CMK (cell line): ENCODE measurements at regions not wholly inside any gene's neighbourhood (a gene's known extent, or its start where the extent isn't known, plus 50 kb on each side); places are given as distances from the start of the nearest gene placed in this dataset.

Source experiments
- DNase-seq: peaks from one replicate; pipeline ENCODE4 v3.0.0-alpha.2; 2010; ENCODE audit warnings: low read depth

DNA sequence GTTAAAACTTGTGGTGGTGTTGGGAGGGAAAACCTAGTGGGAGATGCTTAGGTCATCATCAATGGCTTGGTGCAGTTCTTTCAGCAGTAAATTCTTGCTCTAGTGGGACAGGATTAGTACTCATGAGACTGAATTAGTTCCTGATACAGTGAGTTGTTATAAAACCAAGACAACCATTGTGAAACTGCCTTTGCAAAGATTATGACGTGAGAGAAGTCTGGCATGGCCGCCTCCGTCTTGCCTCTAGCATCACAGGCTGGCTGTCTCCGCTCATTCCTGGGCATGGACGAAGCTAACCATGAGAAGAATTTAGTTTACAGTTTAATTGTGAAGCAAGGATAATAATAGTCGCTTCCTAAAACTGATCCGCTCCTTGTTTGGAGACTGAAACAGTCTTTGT is 186.4 kb downstream of the KIF20B start:
- no peak for DNase-seq

GRCh38 chr10:89888321-89889070 is 187.1 kb downstream of the KIF20B start:
- no peak for DNase-seq

GRCh38 chr10:89889606-89890005 is 188.2 kb downstream of the KIF20B start:
- DNase-seq = no peak

DNA sequence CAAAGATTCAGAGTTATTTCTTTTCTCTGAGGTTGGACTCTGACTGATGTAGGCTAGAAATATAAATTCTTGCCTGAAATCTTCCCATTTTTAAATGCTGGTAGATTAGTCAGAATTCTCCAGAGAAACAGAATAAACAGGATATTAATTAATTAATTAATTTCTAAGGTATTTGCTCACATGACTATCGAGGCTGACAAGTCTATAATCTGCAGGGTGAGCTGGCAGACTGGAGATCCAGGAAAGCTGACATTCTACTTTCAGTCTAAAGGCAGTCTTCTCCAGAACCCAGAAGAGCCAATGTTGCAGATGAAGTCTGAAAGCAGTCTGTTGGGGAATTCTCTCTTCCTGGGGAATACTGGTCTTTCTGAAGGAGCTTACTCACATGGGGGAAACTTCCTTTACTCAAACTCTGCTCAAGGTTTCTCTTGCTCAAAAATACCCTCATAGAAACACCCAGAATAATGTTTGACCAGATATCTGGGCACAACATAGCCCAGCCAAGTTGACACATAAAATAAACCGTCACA is 189.7 kb downstream of the KIF20B start:
- no peak for DNase-seq

- no peak for DNase-seq
Measured at GRCh38 chr10:89894051-89894450, 192.7 kb downstream of the KIF20B start.

GRCh38 chr10:89900554-89900953 is 199.2 kb downstream of the KIF20B start:
- DNase-seq = no peak

- no peak for DNase-seq
Measured at GRCh38 chr10:89901895-89902294, 200.5 kb downstream of the KIF20B start.

DNA sequence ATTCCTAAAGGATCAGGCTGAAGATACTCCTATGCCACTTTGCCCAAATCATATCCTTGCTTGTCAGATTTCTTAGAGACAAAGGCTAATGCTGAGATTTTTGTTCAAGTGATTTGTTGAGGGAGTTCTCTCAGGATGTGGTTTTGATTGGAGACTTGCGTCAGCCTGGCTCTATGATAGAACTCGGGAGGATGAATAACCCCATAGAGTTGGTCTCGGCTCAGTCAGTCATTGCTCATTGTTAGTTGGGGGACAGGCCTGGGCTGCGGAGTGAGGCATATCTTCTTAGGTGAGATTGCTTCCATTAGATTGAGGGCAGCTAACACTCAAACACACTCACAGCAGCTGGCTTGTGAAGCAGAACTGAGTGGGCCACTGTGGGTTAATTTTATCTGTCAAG is 203.4 kb downstream of the KIF20B start:
- no peak for DNase-seq

DNA sequence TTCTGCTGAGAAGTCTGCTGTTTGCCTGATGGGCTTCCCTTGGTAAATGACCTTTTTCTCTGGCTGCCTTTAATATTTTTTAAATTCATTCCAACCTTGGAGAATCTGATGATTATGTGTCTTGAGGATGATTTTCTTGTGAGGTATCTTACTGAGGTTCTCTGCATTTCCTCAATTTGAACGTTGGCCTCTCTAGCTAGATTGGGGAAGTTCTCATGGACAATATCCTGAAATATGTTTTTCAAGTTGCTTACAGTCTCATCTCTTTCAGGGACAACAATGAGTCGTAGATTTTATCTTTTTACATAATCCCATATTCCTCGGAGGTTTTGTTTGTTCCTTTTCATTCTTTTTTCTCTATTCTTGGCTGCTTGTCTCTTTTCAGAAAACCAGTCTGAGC is 208.4 kb downstream of the KIF20B start:
- DNase-seq = no peak

DNA sequence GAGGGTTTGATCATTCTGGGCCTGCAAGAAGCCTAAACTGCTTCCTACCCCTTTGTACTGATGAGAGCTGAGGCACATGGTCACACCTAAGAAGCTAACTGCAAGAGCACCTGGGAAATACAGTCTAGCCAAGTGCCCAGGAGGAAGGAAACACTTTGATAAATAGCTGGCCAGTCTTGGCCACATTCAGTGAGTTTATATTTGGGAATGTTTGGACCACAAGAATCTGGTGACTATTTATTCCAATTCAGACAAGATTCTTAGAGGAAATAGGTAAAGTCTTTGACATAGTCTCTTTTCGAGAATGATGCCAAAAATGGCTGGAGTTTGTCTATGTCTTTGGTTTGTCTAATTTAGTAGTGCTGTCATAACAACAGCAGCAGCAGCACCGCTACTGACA is 213.6 kb downstream of the KIF20B start:
- no peak for DNase-seq

DNA sequence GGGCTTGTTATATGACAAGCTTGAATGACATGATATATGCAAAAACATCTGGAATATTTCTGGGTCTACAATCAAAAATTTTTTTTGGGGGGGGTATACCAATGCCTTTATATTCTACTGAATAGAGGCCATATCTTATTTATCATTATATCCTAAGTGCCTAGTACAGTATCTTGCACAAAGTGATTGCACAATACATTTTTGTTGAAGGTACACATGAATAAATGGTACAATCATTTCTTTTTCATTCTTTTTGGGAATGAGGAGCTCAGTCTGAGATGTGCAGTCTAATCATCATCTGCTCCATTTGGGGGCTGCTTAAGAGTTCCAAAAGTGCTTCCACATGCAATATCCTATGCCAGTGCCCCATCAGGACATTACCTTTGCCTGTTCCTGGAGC is 214.6 kb downstream of the KIF20B start:
- DNase-seq = no peak

DNA sequence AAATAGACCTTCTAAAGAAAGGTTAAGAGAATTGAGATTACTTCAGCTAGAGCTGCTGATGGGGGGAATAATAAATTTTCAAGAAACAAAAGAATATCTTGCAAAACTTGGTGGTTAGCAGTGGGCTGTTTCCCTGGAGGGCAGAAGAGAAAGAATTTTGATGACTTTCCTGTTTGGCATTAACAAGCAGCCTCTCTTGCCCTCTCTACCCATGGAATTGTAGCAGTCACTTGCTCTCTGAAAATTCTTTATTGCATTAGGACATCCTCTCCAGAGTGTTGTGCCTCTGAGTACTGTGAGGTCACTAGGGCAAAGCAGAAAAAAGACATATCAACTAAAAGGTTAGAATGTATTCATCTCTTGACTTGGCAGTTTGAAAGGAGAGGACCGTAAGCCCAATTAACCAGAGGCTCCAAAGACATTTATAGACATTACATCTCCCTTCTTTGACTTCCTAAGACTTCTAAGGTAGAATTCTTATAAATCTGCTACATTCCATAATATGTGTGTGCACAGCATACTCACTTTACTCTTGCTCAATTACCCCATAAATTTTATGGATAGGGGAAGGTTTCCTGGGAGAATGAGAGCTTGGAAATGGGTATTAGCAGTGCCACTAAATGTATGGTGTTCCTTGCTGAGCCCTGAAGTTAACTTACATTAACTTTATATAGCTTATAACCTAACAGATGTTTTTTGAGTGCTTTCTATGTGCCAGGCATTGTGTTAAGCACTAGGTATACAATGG is 215.3 kb downstream of the KIF20B start:
- DNase-seq = no peak

DNA sequence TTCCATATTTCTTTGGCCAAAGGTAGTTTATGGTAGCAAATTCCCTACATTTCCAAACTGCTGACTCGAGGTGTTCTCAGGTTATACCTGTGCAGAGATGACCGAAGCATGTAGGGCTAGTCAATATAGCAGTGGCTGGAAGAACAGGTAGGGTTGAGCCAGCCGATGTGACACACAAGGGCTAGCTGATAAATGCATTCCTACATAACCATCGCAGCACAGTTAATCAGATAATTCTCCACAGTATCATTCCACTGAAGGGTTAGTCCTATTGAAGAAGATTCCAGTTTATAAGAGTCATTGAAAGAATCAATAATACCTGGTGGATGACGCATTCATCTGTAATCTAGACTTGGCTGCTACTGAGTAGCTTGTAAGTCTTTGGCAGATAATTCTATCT is 220.0 kb downstream of the KIF20B start:
- DNase-seq = no peak

- DNase-seq = no peak
Measured at GRCh38 chr10:89923661-89924060, 222.3 kb downstream of the KIF20B start.

GRCh38 chr10:89924261-89924660 is 222.9 kb downstream of the KIF20B start:
- no peak for DNase-seq

DNA sequence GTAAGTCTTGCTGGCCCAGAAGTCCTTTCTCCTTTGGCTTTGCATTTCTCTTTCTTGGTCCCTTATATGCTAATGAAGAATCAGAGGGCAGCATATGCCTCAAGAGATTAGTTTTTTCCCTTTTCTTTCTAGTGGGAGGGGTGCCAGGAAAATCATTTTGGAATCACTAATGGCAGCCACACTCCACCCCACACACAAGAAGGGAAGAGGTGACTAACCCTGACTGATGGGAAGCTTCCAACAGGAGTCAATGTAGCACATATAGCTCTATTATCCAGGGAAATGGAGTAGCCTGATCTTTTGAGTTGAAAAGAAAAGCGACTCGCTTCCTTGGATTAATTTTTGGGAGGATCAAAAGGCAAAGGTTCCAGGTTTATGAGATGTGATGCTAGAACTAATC is 225.3 kb downstream of the KIF20B start:
- DNase-seq = no peak

GRCh38 chr10:89929282-89930026 is 228.1 kb downstream of the KIF20B start:
- DNase-seq = no peak

DNA sequence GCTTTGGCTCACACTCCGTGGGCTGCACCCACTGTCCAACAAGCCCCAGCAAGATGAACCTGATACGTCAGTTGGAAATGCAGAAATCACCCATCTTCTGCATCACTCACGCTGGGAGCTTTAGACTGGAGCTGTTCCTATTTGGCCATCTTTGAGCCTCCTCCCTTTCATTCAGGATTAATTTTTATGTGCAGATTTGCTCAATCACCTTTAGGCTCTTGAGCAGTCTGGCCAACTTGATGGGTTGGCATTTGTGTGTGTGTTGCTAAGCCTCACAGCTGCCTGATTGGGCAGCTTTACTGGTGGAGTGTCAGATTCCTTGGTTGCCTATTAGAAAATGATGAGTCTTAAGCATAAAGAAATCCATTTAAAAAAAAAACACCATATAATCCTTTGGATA is 236.1 kb downstream of the KIF20B start:
- no peak for DNase-seq

DNA sequence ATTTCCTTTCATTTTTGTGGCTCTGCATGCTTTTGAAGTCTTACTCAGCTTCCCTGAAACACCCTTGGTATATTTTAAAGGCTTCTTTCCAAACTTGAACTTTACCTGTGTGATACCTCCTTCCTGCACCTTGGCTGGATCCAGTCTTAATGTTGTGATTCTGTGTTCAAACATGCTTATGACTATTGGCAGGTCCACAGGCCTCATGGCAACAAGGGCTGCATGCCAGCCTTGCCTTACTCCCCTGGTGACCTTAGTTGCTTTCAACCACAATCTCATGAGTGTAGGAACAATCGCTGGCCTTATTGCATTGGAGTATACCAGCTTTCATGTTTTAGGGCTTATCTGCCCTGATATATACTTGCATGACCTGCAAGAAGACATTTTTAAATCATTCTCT is 238.7 kb downstream of the KIF20B start:
- DNase-seq = no peak

DNA sequence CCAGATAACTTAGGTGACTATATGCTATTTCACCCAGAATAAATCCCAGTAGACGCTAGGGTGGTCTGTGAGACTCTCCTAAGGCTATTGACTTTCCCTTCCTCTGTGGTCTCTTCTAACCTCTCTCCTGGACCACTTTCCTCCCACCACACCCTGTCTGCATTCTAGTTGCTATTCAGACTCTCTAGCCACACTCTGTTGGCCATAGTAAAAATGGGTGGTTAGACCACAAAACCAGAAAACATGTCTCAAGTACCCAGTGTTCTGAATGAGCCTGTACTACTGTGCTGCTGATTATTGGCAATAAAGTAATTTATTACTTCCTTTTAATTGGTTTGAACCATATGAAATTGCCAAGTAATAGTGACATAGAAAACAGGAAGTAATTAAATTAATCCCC is 240.8 kb downstream of the KIF20B start:
- no peak for DNase-seq

GRCh38 chr10:89944138-89944537 is 242.7 kb downstream of the KIF20B start:
- no peak for DNase-seq

DNA sequence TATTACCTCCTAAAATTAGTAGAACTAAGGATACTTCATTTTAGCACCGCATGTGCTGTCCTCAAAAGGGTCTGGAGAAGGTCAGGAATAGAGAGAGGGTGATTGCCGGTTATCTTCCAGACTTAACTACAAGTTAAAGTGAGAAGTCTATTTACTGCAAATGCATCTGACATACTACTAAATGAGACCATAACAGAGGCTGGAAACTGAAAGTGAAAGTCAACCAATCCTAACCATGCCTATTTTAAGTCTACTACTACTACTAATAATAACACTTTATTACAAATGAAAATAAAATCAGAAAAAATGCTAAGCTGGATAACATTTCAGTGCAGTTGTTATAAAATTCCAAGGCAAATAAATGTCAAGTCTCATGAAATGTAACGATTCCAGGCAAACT is 244.7 kb downstream of the KIF20B start:
- DNase-seq = no peak

DNA sequence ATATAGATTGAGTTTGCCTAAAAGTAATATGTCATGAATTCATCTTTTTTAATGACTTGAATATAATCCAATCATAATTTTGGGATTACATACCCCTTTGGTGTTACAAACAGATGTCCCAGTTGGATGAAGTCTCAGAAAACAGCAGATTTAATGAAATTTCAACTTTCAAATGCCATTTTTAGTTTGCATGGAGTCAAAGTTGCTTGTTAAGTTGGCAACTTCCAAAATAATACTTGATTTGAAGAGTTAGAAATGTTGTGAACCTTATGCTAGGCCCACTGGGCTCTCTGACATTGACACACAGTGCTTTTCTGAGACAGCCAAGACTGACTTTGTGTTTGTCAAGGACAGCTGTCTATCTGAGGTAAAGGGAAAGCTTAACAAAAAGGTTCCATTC is 248.1 kb downstream of the KIF20B start:
- DNase-seq = no peak
